GM18511 (cell line): ENCODE measurements at regions not wholly inside any gene's neighbourhood (a gene's known extent, or its start where the extent isn't known, plus 50 kb on each side); places are given as distances from the start of the nearest gene placed in this dataset.
"Not testable (repeated sequence)": the region's sequence is repeated elsewhere in the genome, so short reads cannot be mapped to it uniquely, and the experiment has no call there.

Source experiments
- ATAC-seq: cut with Tn5 transposase; IDR thresholded peaks from one replicate; pipeline ENCODE4 v1.9.1; 2021; ENCODE audit warnings: mild to moderate bottlenecking, moderate library complexity; ENCODE audit not compliant: unreplicated experiment

- no peak for ATAC-seq
Observed at GRCh38 chr18:22067682-22068081, 101.7 kb upstream of the GATA6 start.

GRCh38 chr18:22068784-22069183 lies 100.6 kb upstream of the GATA6 start:
- ATAC-seq = not testable (repeated sequence)

- no peak for ATAC-seq
Observed at GRCh38 chr18:22069916-22070315, 99.5 kb upstream of the GATA6 start.

- ATAC-seq = no peak
Observed at GRCh38 chr18:22073411-22073810, 96.0 kb upstream of the GATA6 start.

- no peak for ATAC-seq
Observed at GRCh38 chr18:22074282-22075070, 94.9 kb upstream of the GATA6 start.

- no peak for ATAC-seq
Observed at GRCh38 chr18:22080035-22080434, 89.4 kb upstream of the GATA6 start.

- ATAC-seq = no peak
Observed at GRCh38 chr18:22082408-22082807, 87.0 kb upstream of the GATA6 start.

GRCh38 chr18:22084547-22084946 lies 84.8 kb upstream of the GATA6 start:
- ATAC-seq = no peak

- ATAC-seq = no peak
Observed at GRCh38 chr18:22086973-22087372, 82.4 kb upstream of the GATA6 start.

- ATAC-seq = no peak
Observed at GRCh38 chr18:22088029-22088428, 81.4 kb upstream of the GATA6 start.

- ATAC-seq = no peak
Observed at GRCh38 chr18:22088996-22089640, 80.3 kb upstream of the GATA6 start.

GRCh38 chr18:22091341-22091740 lies 78.0 kb upstream of the GATA6 start:
- ATAC-seq = no peak

- no peak for ATAC-seq
Observed at GRCh38 chr18:22093731-22094357, 75.5 kb upstream of the GATA6 start.

GRCh38 chr18:22094358-22094734 lies 75.0 kb upstream of the GATA6 start:
- ATAC-seq = no peak

GRCh38 chr18:22098563-22098989 lies 70.8 kb upstream of the GATA6 start:
- no peak for ATAC-seq

- no peak for ATAC-seq
Observed at GRCh38 chr18:22099925-22100324, 69.5 kb upstream of the GATA6 start.

GRCh38 chr18:22101731-22102130 lies 67.7 kb upstream of the GATA6 start:
- ATAC-seq = no peak

- no peak for ATAC-seq
Observed at GRCh38 chr18:22102953-22103646, 66.3 kb upstream of the GATA6 start.

- no peak for ATAC-seq
Observed at GRCh38 chr18:22103647-22104031, 65.8 kb upstream of the GATA6 start.

GRCh38 chr18:22106536-22107292 lies 62.7 kb upstream of the GATA6 start:
- no peak for ATAC-seq

GRCh38 chr18:22108674-22109073 lies 60.7 kb upstream of the GATA6 start:
- no peak for ATAC-seq
